BJ (cell line): ENCODE measurements at regions not wholly inside any gene's neighbourhood (a gene's known extent, or its start where the extent isn't known, plus 50 kb on each side); places are given as distances from the start of the nearest gene placed in this dataset.
"Not testable (repeated sequence)": the region's sequence is repeated elsewhere in the genome, so short reads cannot be mapped to it uniquely, and the experiment has no call there.

Experiments used
- CTCF ChIA-PET: fragments of 350-600 bp; formaldehyde crosslinking; extraction: SDS; loops from one replicate; lab custom pipeline; 2021; ENCODE audit warnings: antibody characterized with exemption, inconsistent platforms; lab: Yijun Ruan, JAX
- POLR2A ChIA-PET: fragments of 300-600 bp; sonication (Branson Sonifier 250); formaldehyde crosslinking; extraction: SDS; loops from one replicate; lab custom pipeline; 2021; ENCODE audit warnings: antibody characterized with exemption; lab: Charles Lee
- DNase-seq: peaks from one replicate; pipeline ENCODE4 v3.0.0-alpha.2; 2011; ENCODE audit warnings: low read depth
- H3K27me3 ChIP-seq: 2 replicates; pipeline ENCODE4 v1.6.0; 2011; ENCODE audit warnings: low read length; ENCODE audit not compliant: control insufficient read depth, insufficient read depth
- H3K36me3 ChIP-seq: 2 replicates; pipeline ENCODE4 v1.5.1; 2011; ENCODE audit warnings: low read length; ENCODE audit not compliant: control insufficient read depth, insufficient read depth
- H3K4me3 ChIP-seq: 2 replicates; pipeline ENCODE4 v1.5.1; 2011; ENCODE audit warnings: low read depth, mild to moderate bottlenecking, control low read depth, low read length
- CTCF ChIP-seq: IDR thresholded peaks from 2 replicates; pipeline ENCODE4 v1.5.1; 2011; ENCODE audit warnings: low read depth, mild to moderate bottlenecking, control low read depth, inconsistent platforms, low read length, moderate library complexity; ENCODE audit not compliant: insufficient read depth

GRCh38 chr1:118535901-118536300 lies 350.9 kb upstream of the SPAG17 start:
- Histone ChIP-seq H3K36me3 (no peaks in the 10 kb centered on the region), H3K4me3 (no peak overlapping the region), H3K27me3 (no peaks in the 10 kb centered on the region)
- TF ChIP-seq CTCF: no peak
- ChIA-PET POLR2A (no interaction called here), CTCF (no interaction called here)
- DNase-seq: no peak

- H3K27me3 ChIP-seq, H3K4me3 ChIP-seq, POLR2A ChIA-PET, H3K36me3 ChIP-seq, CTCF ChIA-PET, DNase-seq: not testable (repeated sequence)
Measured at GRCh38 chr1:118511922-118512321, 326.9 kb upstream of the SPAG17 start.

- no peak overlapping the region for H3K4me3 ChIP-seq
- CTCF ChIA-PET: interaction anchor here (0.6 kb wide), 1 partner anchor 13 kb away, joined by 4 read pairs; no protein-coding TSS in a partner anchor
- TF ChIP-seq CTCF: no peak
- no peaks in the 10 kb centered on the region for H3K27me3 ChIP-seq
- no peak for DNase-seq
- H3K36me3 ChIP-seq: no peaks in the 10 kb centered on the region
- POLR2A ChIA-PET: no interaction called here
Measured at GRCh38 chr1:118504867-118505266, 319.8 kb upstream of the SPAG17 start.

- H3K27me3 ChIP-seq: no peaks in the 10 kb centered on the region
- H3K36me3 ChIP-seq: no peaks in the 10 kb centered on the region
- CTCF ChIA-PET: interaction anchor here (0.6 kb wide), 1 partner anchor 12 kb away, joined by 4 read pairs; no protein-coding TSS in a partner anchor
- no peak for TF ChIP-seq CTCF
- no peak for DNase-seq
- POLR2A ChIA-PET: no interaction called here
- no peak overlapping the region for H3K4me3 ChIP-seq
Measured at GRCh38 chr1:118504221-118504644, 319.2 kb upstream of the SPAG17 start.

- no peak for TF ChIP-seq CTCF
- H3K36me3 ChIP-seq: no peaks in the 10 kb centered on the region
- no peak overlapping the region for H3K4me3 ChIP-seq
- H3K27me3 ChIP-seq: no peaks in the 10 kb centered on the region
- DNase-seq: no peak
- ChIA-PET CTCF (no interaction called here), POLR2A (no interaction called here)
Measured at GRCh38 chr1:118503752-118504151, 318.7 kb upstream of the SPAG17 start.

GRCh38 chr1:118494998-118495397 lies 310.0 kb upstream of the SPAG17 start:
- Histone ChIP-seq H3K4me3 (no peak overlapping the region), H3K27me3 (no peaks in the 10 kb centered on the region), H3K36me3 (no peaks in the 10 kb centered on the region)
- ChIA-PET CTCF (interaction anchor here (0.5 kb wide), 1 partner anchor 37 kb away, joined by 4 read pairs; no protein-coding TSS in a partner anchor), POLR2A (no interaction called here)
- DNase-seq: no peak
- no peak for TF ChIP-seq CTCF
